Esophagus squamous epithelium (tissue), 5 donors: ENCODE measurements at regions not wholly inside any gene's neighbourhood (a gene's known extent, or its start where the extent isn't known, plus 50 kb on each side); places are given as distances from the start of the nearest gene placed in this dataset.

Source experiments
- DNase-seq: peaks from one replicate; lab custom pipeline; 2025; lab: John Stamatoyannopoulos, UW
- H3K27ac ChIP-seq, 4 donors: fragments of 200-600 bp; sonication (generic); one replicate each; pipeline ENCODE4 v1.5.1; 2016 to 2019; ENCODE audit warnings: mild to moderate bottlenecking in 1 of 4
- H3K27me3 ChIP-seq, 4 donors: fragments of 200-600 bp; sonication (generic); 1 replicate in 3 of 4; 2 replicates in 1 of 4; pipeline versions ENCODE4 v1.5.1 to v1.6.0; 2017 to 2021; ENCODE audit warnings: antibody characterized with exemption in 1 of 4
- H3K36me3 ChIP-seq, 3 donors: fragments of 200-600 bp; sonication (generic); one replicate each; pipeline ENCODE4 v1.5.1; 2016 to 2019
- H3K4me1 ChIP-seq, 3 donors: fragments of 200-600 bp; sonication (generic); one replicate each; pipeline ENCODE4 v1.5.1; 2017 to 2019
- H3K4me3 ChIP-seq, 4 donors: fragments of 200-600 bp; sonication (generic); 1 replicate in 3 of 4; 2 replicates in 1 of 4; pipeline ENCODE4 v1.5.1; 2016 to 2019; ENCODE audit warnings: mild to moderate bottlenecking in 2 of 4, moderate library complexity in 1 of 4
- H3K9me3 ChIP-seq, 3 donors: fragments of 200-600 bp; sonication (generic); one replicate each; pipeline ENCODE4 v1.5.1; 2016 to 2019
- POLR2A ChIP-seq, 4 donors: fragments of 450-650 bp; IDR thresholded peaks; one replicate each; pipeline ENCODE4 v1.6.1; 2017; ENCODE audit warnings: antibody characterized with exemption in 4 of 4, mild to moderate bottlenecking in 4 of 4, moderate library complexity in 3 of 4
- WGBS, 2 donors: methylation state at CpG; one replicate each; pipeline ENCODE4 v1.1.5; 2018; 5-methylcytosine and 5-hydroxymethylcytosine counted together
- intact Hi-C: fragments of 100-400 bp; cut with DNase I; formaldehyde crosslinking; loops from one replicate; pipeline ENCODE4 v1.15.0; 2022
- TF ChIP-seq, protein P1 (sequence below), 6 experiments: fragments of 450-650 bp in 4 of 6; fragments of 200-600 bp in 2 of 6; sonication (generic) in 2 of 6; IDR thresholded peaks; one replicate each; pipeline ENCODE4 v1.5.1; 2016 to 2019; ENCODE audit warnings: antibody characterized with exemption in 6 of 6, mild to moderate bottlenecking in 4 of 6, moderate library complexity in 4 of 6
- donor health status: DM: yes; HTN: yes; CAD: no.

DNA sequence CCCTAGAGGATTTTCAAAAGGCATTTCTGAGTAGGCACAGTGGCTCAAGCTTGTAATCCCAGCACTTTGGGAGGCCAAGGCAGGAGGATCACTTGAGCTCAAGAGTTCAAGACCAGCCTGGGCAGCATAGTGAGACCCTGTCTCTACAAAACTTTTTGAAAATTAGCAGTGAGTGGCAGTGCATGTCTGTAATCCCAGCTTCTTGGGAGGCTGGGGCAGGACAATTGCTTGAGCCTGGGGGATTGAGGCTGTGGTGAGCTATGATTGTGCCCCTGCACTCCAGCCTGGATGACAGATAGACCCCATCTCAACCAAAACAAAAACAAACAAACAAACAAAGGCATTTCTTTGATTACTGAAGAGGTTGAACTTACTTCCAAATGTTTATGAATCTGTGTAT is 201.4 kb downstream of the KIF26A start:
- Histone ChIP-seq H3K27me3 (peaks cover 0 to 50% (median 3%) of the 10 kb centered on the region in 4 donors), H3K27ac (no peak overlapping the region), H3K4me3 (no peak overlapping the region), H3K36me3 (no peaks in the 10 kb centered on the region), H3K9me3 (peaks cover 0 to 4% (median 0%) of the 10 kb centered on the region in 3 donors), H3K4me1 (peaks cover 0 to 7% (median 0%) of the 10 kb centered on the region in 3 donors)
- intact Hi-C loops: no loop called here
- no peak for TF ChIP-seq POLR2A (IDR thresholded peaks at IDR 0.05)
- TF ChIP-seq, protein P1, sequence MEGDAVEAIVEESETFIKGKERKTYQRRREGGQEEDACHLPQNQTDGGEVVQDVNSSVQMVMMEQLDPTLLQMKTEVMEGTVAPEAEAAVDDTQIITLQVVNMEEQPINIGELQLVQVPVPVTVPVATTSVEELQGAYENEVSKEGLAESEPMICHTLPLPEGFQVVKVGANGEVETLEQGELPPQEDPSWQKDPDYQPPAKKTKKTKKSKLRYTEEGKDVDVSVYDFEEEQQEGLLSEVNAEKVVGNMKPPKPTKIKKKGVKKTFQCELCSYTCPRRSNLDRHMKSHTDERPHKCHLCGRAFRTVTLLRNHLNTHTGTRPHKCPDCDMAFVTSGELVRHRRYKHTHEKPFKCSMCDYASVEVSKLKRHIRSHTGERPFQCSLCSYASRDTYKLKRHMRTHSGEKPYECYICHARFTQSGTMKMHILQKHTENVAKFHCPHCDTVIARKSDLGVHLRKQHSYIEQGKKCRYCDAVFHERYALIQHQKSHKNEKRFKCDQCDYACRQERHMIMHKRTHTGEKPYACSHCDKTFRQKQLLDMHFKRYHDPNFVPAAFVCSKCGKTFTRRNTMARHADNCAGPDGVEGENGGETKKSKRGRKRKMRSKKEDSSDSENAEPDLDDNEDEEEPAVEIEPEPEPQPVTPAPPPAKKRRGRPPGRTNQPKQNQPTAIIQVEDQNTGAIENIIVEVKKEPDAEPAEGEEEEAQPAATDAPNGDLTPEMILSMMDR (IDR thresholded peaks at IDR 0.05): no peak
- no peak for DNase-seq

DNA sequence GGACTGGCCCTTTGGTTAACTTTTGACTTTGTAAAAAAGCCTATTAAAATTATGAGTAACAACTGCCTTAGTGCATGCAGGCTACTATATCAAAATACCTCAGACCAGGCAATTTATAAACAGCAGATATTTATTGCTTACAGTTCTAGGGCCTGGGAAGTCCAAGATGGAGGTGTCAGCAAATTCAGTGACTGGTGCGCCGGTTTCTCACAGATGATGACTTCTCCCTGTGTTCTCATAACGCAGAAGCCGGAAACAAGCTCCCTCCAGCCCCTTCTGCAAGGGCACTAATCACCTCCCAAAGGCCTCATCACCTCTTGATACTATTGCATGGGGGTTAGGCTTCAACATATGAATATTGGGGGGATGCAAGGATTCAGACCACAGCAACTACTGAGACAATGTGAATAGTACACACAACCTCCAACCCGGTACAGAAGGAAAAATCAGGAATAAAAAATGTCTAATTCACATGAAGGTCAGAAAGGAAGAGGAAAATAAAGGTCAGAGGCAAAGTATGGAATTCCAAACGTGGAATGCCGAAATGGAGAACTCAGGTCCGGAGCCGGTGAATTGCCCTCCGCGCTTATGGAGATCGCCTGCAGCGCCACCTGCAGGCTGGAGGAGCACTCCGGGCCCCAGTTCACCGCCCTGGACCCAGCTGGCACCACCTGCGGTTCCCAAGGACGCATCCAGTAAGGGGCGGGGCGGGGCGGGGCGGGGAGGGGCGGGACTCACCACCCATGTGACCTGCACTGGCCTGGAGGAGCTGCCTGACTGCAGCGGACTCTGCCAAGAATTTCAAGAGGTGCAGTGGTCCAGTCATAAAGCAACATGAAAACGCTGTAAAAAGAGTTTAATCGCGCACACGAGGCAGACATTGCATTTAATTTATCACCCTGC is 203.4 kb downstream of the KIF26A start:
- TF ChIP-seq, protein P1 (IDR thresholded peaks at IDR 0.05): peak in 1 of 6 experiments; percentile 17
- TF ChIP-seq POLR2A (IDR thresholded peaks at IDR 0.05): no peak
- 58 to 72% methylated on average over 15 to 20 of the region's 27 CpGs for WGBS, 2 donors
- Histone ChIP-seq H3K4me1 (peaks cover 0 to 13% (median 0%) of the 10 kb centered on the region in 3 donors), H3K27ac (no peak overlapping the region), H3K4me3 (no peak overlapping the region), H3K27me3 (peaks cover 0 to 61% (median 3%) of the 10 kb centered on the region in 4 donors), H3K36me3 (no peaks in the 10 kb centered on the region), H3K9me3 (peaks cover 0 to 4% (median 0%) of the 10 kb centered on the region in 3 donors)
- intact Hi-C loops: no loop called here
- no peak for DNase-seq

DNA sequence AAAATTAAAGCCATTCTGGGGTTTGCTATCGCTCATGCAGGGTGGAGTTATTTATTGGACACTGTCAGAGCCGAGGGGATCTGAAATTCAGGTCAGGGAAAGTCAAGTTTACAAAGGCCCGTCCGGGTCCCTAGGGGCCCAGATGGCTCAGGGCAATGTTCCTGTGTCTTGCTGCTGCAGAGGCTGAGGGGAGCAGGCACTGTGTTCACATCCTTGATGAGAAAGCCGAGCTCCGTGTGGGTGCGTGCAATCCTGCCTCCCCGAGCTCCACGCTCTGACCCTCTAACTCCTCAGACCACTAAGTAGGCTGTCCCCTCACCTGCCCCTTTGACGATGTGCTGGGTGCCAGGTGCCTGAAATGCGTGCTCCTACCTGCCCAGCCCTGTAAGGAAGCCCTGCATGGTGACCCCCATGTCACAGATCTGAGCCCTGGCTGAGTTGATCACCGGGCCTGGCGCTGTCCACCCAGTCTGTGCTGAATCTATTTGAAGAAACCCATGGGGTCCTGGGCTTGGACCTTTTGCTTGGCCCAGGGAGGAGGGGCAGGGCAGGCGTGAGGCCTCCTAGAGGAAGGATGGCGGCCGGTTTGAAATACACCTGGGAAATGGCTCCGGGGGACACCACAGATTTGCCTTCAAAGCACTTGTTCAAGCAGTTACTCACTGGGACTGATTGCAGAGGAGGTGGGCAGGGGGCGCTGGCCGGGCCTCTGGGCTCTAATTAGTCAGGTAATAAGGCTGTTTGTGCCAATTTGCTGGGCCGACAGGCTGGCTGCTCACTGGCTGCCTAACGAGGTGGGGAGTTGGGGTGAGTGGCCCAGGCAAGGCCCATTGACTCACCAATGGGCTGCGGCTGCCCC is 204.3 kb downstream of the KIF26A start:
- H3K36me3 ChIP-seq: no peaks in the 10 kb centered on the region
- H3K27ac ChIP-seq: no peak overlapping the region
- 57 to 68% methylated on average over 10 to 16 of the region's 22 CpGs for WGBS, 2 donors
- peaks cover 0 to 70% (median 3%) of the 10 kb centered on the region in 4 donors for H3K27me3 ChIP-seq
- intact Hi-C loops: no loop called here
- peaks cover 0 to 13% (median 0%) of the 10 kb centered on the region in 3 donors for H3K4me1 ChIP-seq
- no peak for TF ChIP-seq POLR2A (IDR thresholded peaks at IDR 0.05)
- TF ChIP-seq, protein P1 (IDR thresholded peaks at IDR 0.05): no peak
- no peak overlapping the region for H3K4me3 ChIP-seq
- H3K9me3 ChIP-seq: peaks cover 0 to 4% (median 0%) of the 10 kb centered on the region in 3 donors
- DNase-seq: no peak

DNA sequence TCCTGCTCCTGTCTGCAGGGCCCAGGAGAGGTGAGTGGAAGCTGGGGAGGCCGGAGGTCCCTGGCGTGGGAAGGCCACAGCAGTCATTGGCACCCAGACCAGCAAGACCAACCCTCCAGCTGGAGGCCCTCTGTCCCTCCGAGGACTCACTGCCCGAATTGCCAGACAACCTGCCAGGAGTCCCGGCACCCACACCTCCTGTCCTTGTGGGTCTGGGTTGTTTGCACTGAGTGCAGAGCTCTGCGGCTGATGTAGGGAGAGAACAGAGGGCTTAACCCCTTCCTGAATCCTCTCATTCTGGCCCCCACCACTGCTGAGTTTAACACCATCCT is 204.9 kb downstream of the KIF26A start:
- intact Hi-C loops: no loop called here
- no peak for DNase-seq
- TF ChIP-seq POLR2A (IDR thresholded peaks at IDR 0.05): no peak
- TF ChIP-seq, protein P1 (IDR thresholded peaks at IDR 0.05): no peak
- Histone ChIP-seq H3K27ac (no peak overlapping the region), H3K27me3 (peaks cover 0 to 69% (median 3%) of the 10 kb centered on the region in 4 donors), H3K36me3 (no peaks in the 10 kb centered on the region), H3K4me3 (no peak overlapping the region), H3K9me3 (peaks cover 0 to 4% (median 0%) of the 10 kb centered on the region in 3 donors), H3K4me1 (peaks cover 0 to 13% (median 0%) of the 10 kb centered on the region in 3 donors)
- 52 to 80% methylated on average over 1 to 4 of the region's 6 CpGs for WGBS, 2 donors
